PC-9 (cell line): ENCODE measurements at regions not wholly inside any gene's neighbourhood (a gene's known extent, or its start where the extent isn't known, plus 50 kb on each side); places are given as distances from the start of the nearest gene placed in this dataset.

Source experiments
- CTCF ChIP-seq: fragments of 200-600 bp; sonication (generic); conservative IDR thresholded peaks from 2 replicates; pipeline ENCODE4 v1.6.1; 2017; ENCODE audit warnings: mixed run types, antibody characterized with exemption, mild to moderate bottlenecking, moderate library complexity
- EZH2 ChIP-seq: fragments of 200-600 bp; sonication (generic); IDR thresholded peaks from 2 replicates; pipeline ENCODE4 v1.8.0; 2017; ENCODE audit warnings: antibody characterized with exemption, low read depth

GRCh38 chr1:82420584-82420983 is 619.9 kb downstream of the ADGRL2 start:
- no peak for TF ChIP-seq CTCF
- TF ChIP-seq EZH2, result no peak
